NCI-H146 treated with DMSO at 0.1 percent for 48 hours (cell line): ENCODE measurements at regions not wholly inside any gene's neighbourhood (a gene's known extent, or its start where the extent isn't known, plus 50 kb on each side); places are given as distances from the start of the nearest gene placed in this dataset.
"Not testable (repeated sequence)": the region's sequence is repeated elsewhere in the genome, so short reads cannot be mapped to it uniquely, and the experiment has no call there.

Source experiments
- DNase-seq: peaks from one replicate; lab custom pipeline; 2025; ENCODE audit not compliant: unreplicated experiment; lab: John Stamatoyannopoulos, UW

DNA sequence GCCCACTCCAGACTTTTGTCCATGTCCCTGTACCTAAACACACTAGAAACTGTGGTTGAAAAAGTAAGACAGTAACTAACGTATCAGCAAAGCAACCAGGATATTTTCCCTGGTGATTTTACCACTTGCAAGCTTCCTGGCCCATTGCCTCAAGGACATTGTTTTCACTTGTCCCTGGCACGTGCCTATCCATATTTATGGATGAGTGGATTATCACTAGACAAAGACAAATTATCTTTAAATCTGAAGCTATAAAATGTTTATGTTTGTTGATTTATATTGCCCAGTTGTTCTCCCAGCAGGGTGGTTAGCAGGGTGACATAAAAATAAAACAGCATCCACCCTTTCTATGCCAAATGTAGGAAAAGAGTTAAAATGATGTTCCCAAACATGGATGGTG, 93.2 kb upstream of the STEAP1 start:
- no peak for DNase-seq

DNA sequence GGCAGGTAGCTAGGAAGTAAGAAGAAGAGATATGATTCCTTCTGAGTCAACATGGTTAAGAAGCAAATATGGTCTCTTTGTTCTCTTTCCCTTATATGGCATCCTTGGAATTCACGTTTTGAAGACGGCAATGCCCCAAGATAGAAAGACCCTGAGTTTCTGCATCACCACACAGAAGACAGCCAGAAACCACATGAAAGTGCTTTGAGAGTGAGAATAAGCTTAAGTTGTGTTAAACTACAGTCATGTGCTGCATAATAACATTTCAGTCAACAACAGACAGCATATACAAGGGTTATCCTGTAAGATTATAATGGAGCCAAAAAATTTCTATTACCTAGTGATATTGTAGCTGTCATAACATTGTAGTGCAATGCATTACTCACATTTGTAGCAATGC, 89.9 kb upstream of the STEAP1 start:
- no peak for DNase-seq

DNA sequence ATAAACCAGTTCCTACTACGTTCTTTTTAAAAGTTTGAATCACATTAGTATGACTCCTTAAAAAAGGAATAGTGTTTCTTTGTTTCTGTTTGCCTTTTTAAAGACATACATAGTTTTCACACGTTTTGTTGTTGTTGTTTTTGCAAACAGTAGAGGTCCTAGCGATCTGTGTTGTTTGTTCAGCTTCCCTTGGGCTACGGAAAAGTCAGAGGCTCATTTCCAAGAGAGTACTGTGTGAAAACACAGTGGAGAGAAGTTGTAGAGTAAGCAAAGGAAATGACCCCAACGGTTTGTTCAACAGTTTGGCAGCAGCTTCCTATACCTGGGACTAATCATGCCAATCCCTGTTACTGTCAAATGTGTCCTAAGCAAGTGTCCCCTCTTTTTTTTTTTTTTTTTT, 87.1 kb upstream of the STEAP1 start:
- no peak for DNase-seq

DNA sequence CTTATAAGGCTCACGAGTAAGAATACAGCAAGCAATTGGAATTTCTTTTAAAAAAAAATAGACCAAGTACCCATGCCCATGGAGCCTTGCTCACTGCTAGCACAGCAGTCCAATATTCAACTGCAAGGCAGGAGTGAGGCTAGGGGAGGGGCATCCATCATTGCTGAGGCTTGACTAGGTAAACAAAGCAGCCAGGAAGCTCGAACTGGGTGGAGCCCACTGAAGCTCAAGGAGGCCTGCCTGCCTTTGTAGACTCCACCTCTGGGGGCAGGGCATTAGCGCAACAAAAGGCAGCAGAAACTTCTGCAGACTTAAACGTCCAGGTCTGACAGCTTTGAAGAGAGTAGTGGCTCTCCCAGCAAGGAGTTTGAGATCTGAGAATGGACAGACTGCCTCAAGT, 84.0 kb upstream of the STEAP1 start:
- not testable (repeated sequence) for DNase-seq

DNA sequence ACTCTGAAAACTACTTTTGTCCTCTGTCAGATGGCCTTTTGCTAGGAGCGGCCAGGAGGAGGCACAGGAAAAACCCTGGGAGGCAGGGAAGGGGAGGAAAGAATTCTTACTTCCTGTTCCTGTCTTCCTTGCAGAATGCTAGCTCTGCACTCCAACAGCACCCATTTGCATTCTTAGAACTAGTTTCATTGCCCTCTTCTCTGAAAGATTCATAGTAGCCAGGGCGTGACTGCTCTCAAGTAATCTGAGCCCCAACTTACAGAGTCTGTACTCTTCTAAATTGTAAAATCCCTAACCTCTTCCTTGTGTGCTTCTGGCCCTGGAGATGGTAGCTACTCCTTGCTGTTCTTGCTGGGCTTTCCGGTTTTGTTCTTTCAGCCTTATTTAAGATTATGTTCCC, 75.3 kb upstream of the STEAP1 start:
- no peak for DNase-seq

DNA sequence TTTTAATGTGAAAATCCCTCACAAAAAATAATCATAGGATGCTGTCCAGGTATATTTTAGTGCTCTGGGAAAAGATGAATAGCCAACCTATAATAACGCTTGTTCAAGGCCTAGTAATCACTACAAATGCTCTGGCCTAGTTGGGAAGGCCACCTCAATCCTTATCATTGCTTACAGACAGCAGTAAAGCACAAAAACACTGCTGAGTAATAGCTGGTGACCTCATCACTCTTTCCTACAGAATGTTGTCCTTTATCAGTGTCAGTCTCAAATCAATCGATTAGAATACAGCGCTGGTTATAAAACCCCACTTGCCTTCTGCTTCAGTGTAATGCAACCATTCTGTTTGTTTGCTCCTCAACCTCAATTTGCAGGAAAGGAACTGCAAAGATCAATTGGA, 72.6 kb upstream of the STEAP1 start:
- DNase-seq: no peak

DNA sequence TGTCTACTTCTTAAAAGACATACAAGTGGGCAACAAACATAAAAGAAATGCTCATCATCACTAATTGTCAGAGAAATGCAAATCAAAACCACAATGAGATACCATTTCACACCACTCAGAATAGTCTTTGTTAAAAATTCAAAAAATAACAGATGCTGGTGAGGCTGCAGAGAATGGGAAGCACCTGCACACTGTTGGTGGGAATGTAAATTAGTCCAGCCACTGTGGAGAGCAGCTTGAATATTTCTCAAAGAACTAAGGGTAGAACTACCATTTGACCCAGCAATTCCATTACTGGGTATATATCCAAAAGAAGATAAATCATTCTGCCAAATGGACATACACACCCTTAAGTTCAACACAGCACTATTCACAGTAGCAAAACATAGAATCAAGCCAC, 61.8 kb upstream of the STEAP1 start:
- no peak for DNase-seq

DNA sequence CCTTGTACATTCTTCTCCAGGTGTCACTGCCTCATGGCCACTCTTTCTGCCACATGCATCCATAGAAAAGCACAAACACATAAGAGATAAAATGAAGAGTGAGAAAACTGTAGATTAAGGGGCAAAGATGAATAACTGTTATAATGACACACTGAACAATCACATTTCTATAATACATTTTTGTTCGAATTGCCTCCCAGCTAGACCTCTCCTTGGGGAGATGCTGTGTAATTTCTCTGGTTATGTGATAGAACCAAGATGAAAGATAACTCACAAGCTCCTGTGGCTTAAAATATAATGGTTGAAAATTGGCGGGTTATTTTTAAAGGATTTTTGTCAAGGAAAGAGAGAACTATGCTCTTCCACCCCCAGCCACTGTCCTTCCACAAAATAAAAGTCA, 60.2 kb upstream of the STEAP1 start:
- no peak for DNase-seq
